ENCODE measurements at regions not wholly inside any gene's neighbourhood (a gene's known extent, or its start where the extent isn't known, plus 50 kb on each side); places are given as distances from the start of the nearest gene placed in this dataset.

DNA sequence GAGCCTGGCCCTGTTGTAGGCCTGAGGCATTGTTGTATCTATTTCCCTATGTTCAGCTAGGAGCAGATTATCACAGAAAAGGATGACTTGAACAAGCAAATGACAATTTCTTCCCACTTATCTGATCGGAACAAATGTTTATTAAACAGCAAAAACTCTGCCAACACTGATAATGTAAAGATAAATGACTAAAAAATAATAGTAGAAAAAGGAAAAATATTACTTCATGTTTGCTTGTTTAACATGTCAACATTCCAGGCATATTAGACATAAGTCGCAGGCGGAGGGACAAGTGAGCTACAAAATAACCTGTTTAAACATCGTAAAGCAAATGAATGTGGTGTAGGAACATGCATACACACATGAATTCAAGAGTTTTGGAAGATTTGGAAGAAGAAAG lies 257.9 kb downstream of the TMX3 start:
- TF ChIP-seq POLR2A (IDR thresholded peaks at IDR 0.05; ENCODE audit: low read depth, low read length) (no peak), POU2F2 (IDR thresholded peaks at IDR 0.05; ENCODE audit: low read depth, low read length) (no peak), POLR2AphosphoS5 (IDR thresholded peaks at IDR 0.05; ENCODE audit: low read depth, low read length) (no peak), TAF1 (IDR thresholded peaks at IDR 0.05; ENCODE audit: low read depth, low read length) (no peak), PAX5 (IDR thresholded peaks at IDR 0.05; ENCODE audit: insufficient read depth, low read length, severe bottlenecking) (no peak), SPI1 (IDR thresholded peaks at IDR 0.05; ENCODE audit: low read depth, low read length) (no peak)

Data from GM12891 (cell line).